Mesothelial cell of epicardium (in vitro differentiated cells): ENCODE measurements at regions not wholly inside any gene's neighbourhood (a gene's known extent, or its start where the extent isn't known, plus 50 kb on each side); places are given as distances from the start of the nearest gene placed in this dataset.
"Not testable (repeated sequence)": the region's sequence is repeated elsewhere in the genome, so short reads cannot be mapped to it uniquely, and the experiment has no call there.

Experiments used
- DNase-seq, 2 experiments: peaks; one replicate each; pipeline ENCODE4 v3.0.0; 2021; ENCODE audit warnings: low spot score in 2 of 2; ENCODE audit not compliant: unreplicated experiment in 2 of 2
- H3K27ac Mint-ChIP-seq: 2 replicates; pipeline ENCODE4 v1.8.0; 2021; ENCODE audit warnings: mixed read lengths
- H3K27me3 Mint-ChIP-seq: 2 replicates; pipeline ENCODE4 v1.8.0; 2021; ENCODE audit warnings: low read depth, mixed read lengths
- H3K36me3 Mint-ChIP-seq: 2 replicates; pipeline ENCODE4 v1.8.0; 2021; ENCODE audit warnings: mixed read lengths
- H3K4me1 Mint-ChIP-seq: 2 replicates; pipeline ENCODE4 v1.8.0; 2021; ENCODE audit warnings: mixed read lengths
- H3K4me3 Mint-ChIP-seq: 2 replicates; pipeline ENCODE4 v1.8.0; 2021; ENCODE audit warnings: mild to moderate bottlenecking, moderate library complexity, mixed read lengths
- H3K9me3 Mint-ChIP-seq: 2 replicates; pipeline ENCODE4 v1.8.0; 2021; ENCODE audit warnings: mixed read lengths
- CTCF ChIP-seq: fragments of 200-600 bp; sonication (generic); IDR thresholded peaks from one replicate; pipeline ENCODE4 v1.5.0; 2021; ENCODE audit warnings: antibody characterized with exemption; ENCODE audit not compliant: unreplicated experiment

- Mint-ChIP-seq H3K27me3 (no peaks in the 10 kb centered on the region), H3K9me3 (peaks cover 8% of the 10 kb centered on the region), H3K4me3 (no peak overlapping the region)
These were observed 79.0 kb upstream of the SEMA3C start for GRCh38 chr7:80997841-80998240.

GRCh38 chr7:80996236-80996635, 77.4 kb upstream of the SEMA3C start:
- H3K4me1 Mint-ChIP-seq, H3K27me3 Mint-ChIP-seq, H3K36me3 Mint-ChIP-seq, H3K4me3 Mint-ChIP-seq, H3K27ac Mint-ChIP-seq, H3K9me3 Mint-ChIP-seq, DNase-seq: not testable (repeated sequence)

More at GRCh38 chr7:80997841-80998240, 79.0 kb upstream of the SEMA3C start:
- Mint-ChIP-seq H3K4me1 (peaks cover 7% of the 10 kb centered on the region), H3K36me3 (peaks cover 4% of the 10 kb centered on the region), H3K27ac (no peak overlapping the region)
- DNase-seq: no peak
- TF ChIP-seq CTCF: no peak

DNA sequence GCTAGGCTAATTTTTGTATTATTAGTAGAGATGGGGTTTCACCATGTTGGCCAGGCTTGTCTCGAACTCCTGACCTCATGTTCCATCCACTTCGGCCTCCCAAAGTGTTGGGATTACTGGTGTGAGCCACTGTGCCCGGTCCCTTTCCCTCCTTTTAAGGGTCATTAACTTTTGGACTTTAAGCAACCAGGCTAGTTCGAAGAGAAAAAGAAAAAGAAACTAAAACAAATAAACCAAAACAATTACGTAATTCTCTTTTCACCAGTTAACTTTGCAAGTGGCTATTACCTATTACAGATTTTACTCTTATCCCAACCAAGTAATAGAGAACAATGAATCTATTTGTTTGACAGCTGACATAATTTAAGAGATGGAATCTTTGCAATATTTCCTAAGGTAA, 72.8 kb upstream of the SEMA3C start:
- no peak overlapping the region for H3K4me3 Mint-ChIP-seq
- no peaks in the 10 kb centered on the region for H3K27me3 Mint-ChIP-seq
- TF ChIP-seq CTCF: no peak
- H3K36me3 Mint-ChIP-seq: peaks cover 4% of the 10 kb centered on the region
- no peak for DNase-seq
- H3K9me3 Mint-ChIP-seq: peaks cover 8% of the 10 kb centered on the region
- H3K27ac Mint-ChIP-seq: no peak overlapping the region
- H3K4me1 Mint-ChIP-seq: peaks cover 4% of the 10 kb centered on the region

- no peak for TF ChIP-seq CTCF
- Mint-ChIP-seq H3K4me3 (no peak overlapping the region), H3K36me3 (peaks cover 3% of the 10 kb centered on the region), H3K9me3 (peaks cover 9% of the 10 kb centered on the region), H3K27ac (peak overlapping the region; percentile 39), H3K27me3 (no peaks in the 10 kb centered on the region), H3K4me1 (peaks cover 9% of the 10 kb centered on the region)
- DNase-seq: no peak
These were observed 65.8 kb upstream of the SEMA3C start for GRCh38 chr7:80984619-80985018.

GRCh38 chr7:80981405-80981804, 62.6 kb upstream of the SEMA3C start:
- no peaks in the 10 kb centered on the region for H3K27me3 Mint-ChIP-seq
- peaks cover 21% of the 10 kb centered on the region for H3K9me3 Mint-ChIP-seq
- H3K4me3 Mint-ChIP-seq: no peak overlapping the region
- no peak for TF ChIP-seq CTCF
- DNase-seq: no peak
- H3K27ac Mint-ChIP-seq: no peak overlapping the region
- peaks cover 9% of the 10 kb centered on the region for H3K36me3 Mint-ChIP-seq
- H3K4me1 Mint-ChIP-seq: peaks cover 9% of the 10 kb centered on the region

DNA sequence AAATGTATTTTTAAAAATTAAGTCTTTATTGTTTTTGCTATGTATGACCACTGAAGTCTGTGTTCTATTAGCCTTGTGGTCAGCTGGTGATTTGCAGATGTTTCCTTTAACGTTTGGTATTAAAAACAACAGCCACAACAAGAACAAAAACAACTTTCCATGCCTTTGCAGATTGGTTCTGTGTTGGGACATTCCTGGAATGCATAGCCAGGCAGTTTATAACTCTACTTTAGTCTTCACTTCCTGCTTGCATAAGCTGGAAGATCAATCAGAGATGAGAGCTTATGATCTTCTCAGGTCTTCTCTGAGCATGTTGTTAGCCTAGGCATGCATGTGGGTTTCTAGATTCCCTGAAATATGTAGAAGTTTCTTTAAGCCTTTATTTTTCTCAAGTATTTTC, 58.9 kb upstream of the SEMA3C start:
- Mint-ChIP-seq H3K9me3 (peaks cover 31% of the 10 kb centered on the region), H3K27ac (no peak overlapping the region), H3K27me3 (no peaks in the 10 kb centered on the region), H3K4me1 (no peaks in the 10 kb centered on the region), H3K4me3 (no peak overlapping the region), H3K36me3 (peaks cover 12% of the 10 kb centered on the region)
- DNase-seq: no peak
- TF ChIP-seq CTCF: no peak
